HTR-8/SVneo (cell line): ENCODE measurements at regions not wholly inside any gene's neighbourhood (a gene's known extent, or its start where the extent isn't known, plus 50 kb on each side); places are given as distances from the start of the nearest gene placed in this dataset.
"Not testable (repeated sequence)": the region's sequence is repeated elsewhere in the genome, so short reads cannot be mapped to it uniquely, and the experiment has no call there.

Experiments
- DNase-seq: peaks from one replicate; pipeline ENCODE4 v3.0.0; 2011; ENCODE audit warnings: low spot score, mixed read lengths; ENCODE audit not compliant: insufficient read length
- FAIRE-seq: peaks from 2 replicates; lab custom pipeline; 2011; peaks lifted over from hg19 to GRCh38; lab: Jason Lieb, UNC

- FAIRE-seq (no peak), DNase-seq (no peak)
These were observed 415.9 kb downstream of the CD83 start for GRCh38 chr6:14533446-14533845.

GRCh38 chr6:14537030-14537429 is 419.5 kb downstream of the CD83 start:
- DNase-seq (no peak), FAIRE-seq (peak; percentile 49)

GRCh38 chr6:14540276-14540675 is 422.7 kb downstream of the CD83 start:
- DNase-seq, result no peak
- FAIRE-seq, result no peak

- FAIRE-seq, result no peak
- DNase-seq, result no peak
These were observed 423.4 kb downstream of the CD83 start for GRCh38 chr6:14540810-14541540.

- DNase-seq (peak; percentile 44), FAIRE-seq (peak; percentile 64)
These were observed 425.2 kb downstream of the CD83 start for GRCh38 chr6:14542670-14543366.

- DNase-seq, result no peak
- FAIRE-seq, result no peak
These were observed 426.5 kb downstream of the CD83 start for GRCh38 chr6:14543971-14544585.

GRCh38 chr6:14544666-14545065 is 427.1 kb downstream of the CD83 start:
- DNase-seq, result no peak
- FAIRE-seq, result no peak

- DNase-seq, result no peak
- FAIRE-seq, result no peak
These were observed 427.9 kb downstream of the CD83 start for GRCh38 chr6:14545496-14545895.

- FAIRE-seq (no peak), DNase-seq (no peak)
These were observed 428.5 kb downstream of the CD83 start for GRCh38 chr6:14546036-14546435.

GRCh38 chr6:14547284-14547998 is 429.9 kb downstream of the CD83 start:
- DNase-seq (no peak), FAIRE-seq (no peak)

- FAIRE-seq (no peak), DNase-seq (no peak)
These were observed 431.8 kb downstream of the CD83 start for GRCh38 chr6:14549304-14549770.

- DNase-seq (no peak), FAIRE-seq (no peak)
These were observed 432.3 kb downstream of the CD83 start for GRCh38 chr6:14549871-14550270.

- no peak for FAIRE-seq
These were observed 432.8 kb downstream of the CD83 start for GRCh38 chr6:14550410-14550809.

GRCh38 chr6:14550822-14551221 is 433.2 kb downstream of the CD83 start:
- DNase-seq (no peak), FAIRE-seq (no peak)

More at GRCh38 chr6:14550410-14550809, 432.8 kb downstream of the CD83 start:
- DNase-seq, result no peak

- not testable (repeated sequence) for DNase-seq, FAIRE-seq
These were observed 434.0 kb downstream of the CD83 start for GRCh38 chr6:14551601-14552000.

- DNase-seq (no peak), FAIRE-seq (no peak)
These were observed 435.3 kb downstream of the CD83 start for GRCh38 chr6:14552891-14553290.

- no peak for DNase-seq
- FAIRE-seq, result no peak
These were observed 435.9 kb downstream of the CD83 start for GRCh38 chr6:14553515-14553914.

- no peak for FAIRE-seq
- DNase-seq, result no peak
These were observed 438.2 kb downstream of the CD83 start for GRCh38 chr6:14555804-14556203.

GRCh38 chr6:14559746-14560536 is 442.4 kb downstream of the CD83 start:
- no peak for DNase-seq
- FAIRE-seq, result peak; percentile 40

GRCh38 chr6:14561563-14561962 is 444.0 kb downstream of the CD83 start:
- not testable (repeated sequence) for FAIRE-seq

More at GRCh38 chr6:14561563-14561962, 444.0 kb downstream of the CD83 start:
- DNase-seq, result not testable (repeated sequence)
